Heart left ventricle (tissue), 16 donors: ENCODE measurements at regions not wholly inside any gene's neighbourhood (a gene's known extent, or its start where the extent isn't known, plus 50 kb on each side); places are given as distances from the start of the nearest gene placed in this dataset.

Experiments used
- ATAC-seq, 4 donors: fragments of 200-7000 bp; cut with Tn5 transposase; one replicate each; pipeline ENCODE4 v1.9.1; 2020 to 2022; ENCODE audit warnings: moderate library complexity in 4 of 4, mild to moderate bottlenecking in 3 of 4, moderate number of reproducible peaks in 1 of 4
- DNase-seq, 5 donors: peaks; one replicate each; pipeline ENCODE4 v3.0.0-alpha.2; 2020
- H3K27ac ChIP-seq, 12 donors: fragments of 200-600 bp; sonication (generic) in 4 of 12; one replicate each; pipeline versions ENCODE4 v1.5.0 to v1.8.0; 2016 to 2022; ENCODE audit warnings: mild to moderate bottlenecking in 2 of 12
- H3K27me3 ChIP-seq, 9 donors: fragments of 200-600 bp; sonication (generic) in 2 of 9; one replicate each; pipeline versions ENCODE4 v1.5.1 to v1.8.0; 2016 to 2022; ENCODE audit warnings: mild to moderate bottlenecking in 3 of 9
- H3K36me3 ChIP-seq, 9 donors: fragments of 200-600 bp; sonication (generic) in 2 of 9; one replicate each; pipeline versions ENCODE4 v1.5.0 to v1.8.0; 2018 to 2022; ENCODE audit warnings: mild to moderate bottlenecking in 2 of 9
- H3K4me1 ChIP-seq, 12 donors: fragments of 200-600 bp; sonication (generic) in 4 of 12; one replicate each; pipeline versions ENCODE4 v1.5.0 to v1.8.0; 2016 to 2022; ENCODE audit warnings: mild to moderate bottlenecking in 3 of 12
- H3K4me3 ChIP-seq, 12 donors: fragments of 200-600 bp; sonication (generic) in 4 of 12; one replicate each; pipeline versions ENCODE4 v1.5.0 to v1.8.0; 2017 to 2022; ENCODE audit warnings: mild to moderate bottlenecking in 9 of 12, moderate library complexity in 4 of 12
- H3K9me3 ChIP-seq, 12 donors: fragments of 200-600 bp; sonication (generic) in 4 of 12; one replicate each; pipeline versions ENCODE4 v1.5.0 to v1.8.0; 2016 to 2022; ENCODE audit warnings: mild to moderate bottlenecking in 1 of 12
- POLR2A ChIP-seq, 2 donors: fragments of 450-650 bp; IDR thresholded peaks; one replicate each; pipeline ENCODE4 v1.6.1; 2017; ENCODE audit warnings: antibody characterized with exemption in 2 of 2, mild to moderate bottlenecking in 2 of 2, moderate library complexity in 2 of 2
- WGBS, 4 donors: extraction: QIAGEN DNeasy Blood & Tissue Kit in 2 of 4; methylation state at CpG; one replicate each; pipeline versions ENCODE4 v1.1.5 to v1.1.7; 2013 to 2018; 5-methylcytosine and 5-hydroxymethylcytosine counted together
- intact Hi-C, 10 donors: fragments of 100-400 bp; cut with DNase I; formaldehyde crosslinking; loops; one replicate each; pipeline versions ENCODE4 v1.11.1 to v1.14.2; 2022
- TF ChIP-seq, protein P1 (sequence below), 12 donors: fragments of 200-600 bp; sonication (generic) in 4 of 12; IDR thresholded peaks; one replicate each; pipeline versions ENCODE4 v1.5.0 to v1.8.0; 2018 to 2022; ENCODE audit warnings: antibody characterized with exemption in 12 of 12, mild to moderate bottlenecking in 5 of 12
- donor health status: ischemic (EF 13 %, LVEDD 7.1; RV severe dilation, severe dysfunction).
- donor health status: healthy with polysubstance abuse.
- donor health status: DM: no; HTN: yes; CAD: no.
- donor health status: DM: no; HTN: no; CAD: no.
- donor health status: ischemic (EF 25% LVEDD 6.9; RV normal size, moderate dysfunction).
- donor health status: ischemic (EF 25% LVEDD 5.7; RV mildly dilated, moderate dysfunction).
- donor health status: healthy.
- donor health status: DM: yes; HTN: yes; CAD: no.
- donor health status: ischemic (EF 35%, LVEDD 5.7; RV mildly dilated, moderate dysfunction).
- donor health status: nonischemic (EF 11% LVEDD 7.7; RV severe dilation, severe dysfunction).
- donor health status: DM: yes; HTN: yes; CAD: no.
- donor health status: PGD.
- donor health status: ischemic (EF 29% LVEDD 5.4; RV normal size, mild dysfunction).
- donor health status: nonischemic (EF 23%, LVEDD 6.1; RV moderate dilation, normal function).

DNA sequence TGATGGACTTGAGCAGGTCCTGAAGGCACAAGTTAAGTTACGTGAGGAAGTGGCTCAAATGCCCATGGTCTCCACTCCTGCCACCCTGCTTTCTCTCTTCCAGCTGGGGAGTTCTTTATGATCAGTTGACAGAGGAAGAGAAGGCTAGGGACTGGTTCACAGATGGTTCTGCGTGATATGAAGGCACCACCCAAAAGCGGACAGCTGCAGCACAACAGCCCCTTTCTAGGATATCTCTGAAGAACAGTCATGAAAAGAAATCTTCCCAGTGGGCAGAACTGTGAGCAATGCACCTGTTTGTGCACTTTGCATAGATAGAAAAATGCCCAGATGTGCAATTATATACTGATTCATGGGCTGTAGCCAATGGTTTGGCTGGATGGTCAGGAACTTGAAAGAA, 162.4 kb upstream of the FSCB start:
- no peaks in the 10 kb centered on the region for H3K4me1 ChIP-seq
- H3K27ac ChIP-seq = no peak overlapping the region
- H3K9me3 ChIP-seq = peaks cover 0 to 16% (median 0%) of the 10 kb centered on the region in 12 donors
- H3K27me3 ChIP-seq = no peaks in the 10 kb centered on the region
- 95 to 100% (median 97%) methylated on average over 3 of the region's 3 CpGs for WGBS, 4 donors
- H3K36me3 ChIP-seq = no peaks in the 10 kb centered on the region
- intact Hi-C loops = loop anchor here in 1 of 10 donors (5.0 kb wide), 1 partner anchor 163 kb away; no protein-coding TSS in a partner anchor
- no peak overlapping the region for H3K4me3 ChIP-seq
- DNase-seq = no peak
- no peak for ATAC-seq
- TF ChIP-seq POLR2A (IDR thresholded peaks at IDR 0.05) = no peak
- TF ChIP-seq, protein P1, sequence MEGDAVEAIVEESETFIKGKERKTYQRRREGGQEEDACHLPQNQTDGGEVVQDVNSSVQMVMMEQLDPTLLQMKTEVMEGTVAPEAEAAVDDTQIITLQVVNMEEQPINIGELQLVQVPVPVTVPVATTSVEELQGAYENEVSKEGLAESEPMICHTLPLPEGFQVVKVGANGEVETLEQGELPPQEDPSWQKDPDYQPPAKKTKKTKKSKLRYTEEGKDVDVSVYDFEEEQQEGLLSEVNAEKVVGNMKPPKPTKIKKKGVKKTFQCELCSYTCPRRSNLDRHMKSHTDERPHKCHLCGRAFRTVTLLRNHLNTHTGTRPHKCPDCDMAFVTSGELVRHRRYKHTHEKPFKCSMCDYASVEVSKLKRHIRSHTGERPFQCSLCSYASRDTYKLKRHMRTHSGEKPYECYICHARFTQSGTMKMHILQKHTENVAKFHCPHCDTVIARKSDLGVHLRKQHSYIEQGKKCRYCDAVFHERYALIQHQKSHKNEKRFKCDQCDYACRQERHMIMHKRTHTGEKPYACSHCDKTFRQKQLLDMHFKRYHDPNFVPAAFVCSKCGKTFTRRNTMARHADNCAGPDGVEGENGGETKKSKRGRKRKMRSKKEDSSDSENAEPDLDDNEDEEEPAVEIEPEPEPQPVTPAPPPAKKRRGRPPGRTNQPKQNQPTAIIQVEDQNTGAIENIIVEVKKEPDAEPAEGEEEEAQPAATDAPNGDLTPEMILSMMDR (IDR thresholded peaks at IDR 0.05) = no peak

DNA sequence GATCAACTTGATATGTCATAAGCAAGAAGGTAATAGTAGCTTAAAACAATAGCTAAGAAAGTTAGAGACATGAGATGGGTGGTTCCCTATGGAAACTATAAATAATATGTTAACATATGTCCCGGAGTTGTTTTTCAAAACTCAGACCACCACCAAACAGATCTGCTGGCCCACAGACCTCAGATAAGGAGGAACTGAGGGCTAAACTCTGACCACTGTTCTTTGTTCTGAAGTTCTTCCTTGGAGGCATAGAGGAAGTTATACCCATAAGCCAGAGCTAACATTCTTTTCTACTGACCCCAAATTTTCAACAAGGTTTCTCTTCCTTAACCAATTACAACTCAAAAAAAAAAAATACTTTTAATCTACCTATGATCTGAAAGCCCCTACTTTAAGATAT, 156.1 kb upstream of the FSCB start:
- no peak overlapping the region for H3K27ac ChIP-seq
- intact Hi-C loops = no loop called here
- H3K27me3 ChIP-seq = no peaks in the 10 kb centered on the region
- ATAC-seq = no peak
- no peaks in the 10 kb centered on the region for H3K36me3 ChIP-seq
- WGBS, 4 donors = 65 to 75% (median 67%) methylated on average over 1 of the region's 1 CpG
- DNase-seq = no peak
- H3K4me3 ChIP-seq = no peak overlapping the region
- H3K4me1 ChIP-seq = no peaks in the 10 kb centered on the region
- H3K9me3 ChIP-seq = no peaks in the 10 kb centered on the region
- TF ChIP-seq, protein P1 (IDR thresholded peaks at IDR 0.05) = no peak
- TF ChIP-seq POLR2A (IDR thresholded peaks at IDR 0.05) = no peak

DNA sequence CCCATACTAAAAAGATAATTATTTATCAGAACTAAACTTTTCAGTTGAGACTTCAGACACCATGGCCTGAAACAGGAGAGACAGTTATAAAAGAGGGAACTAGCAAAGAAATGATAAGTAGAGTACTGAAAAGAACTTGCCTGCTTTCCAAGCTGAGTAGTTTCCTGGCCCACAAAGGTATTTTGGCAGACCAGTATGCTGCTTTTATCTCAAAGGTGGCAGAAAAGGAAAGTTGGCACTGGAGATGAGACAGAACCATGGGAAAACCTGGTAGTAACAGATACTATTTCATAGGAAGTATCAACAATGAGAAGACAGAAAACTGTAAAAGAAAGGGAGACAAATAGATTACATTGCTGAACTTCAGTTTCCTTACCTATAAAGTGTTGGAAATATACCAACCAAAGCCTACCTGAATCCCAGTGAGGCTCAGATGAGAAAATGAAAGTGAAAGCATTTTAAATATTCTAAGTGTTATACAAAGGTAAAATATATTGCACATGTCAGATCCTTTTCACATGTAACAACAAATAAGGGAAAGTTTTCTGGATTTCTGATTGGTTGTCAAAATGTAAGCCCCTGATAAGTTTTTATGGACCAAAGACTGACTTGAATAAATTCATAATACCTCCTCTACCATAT, 155.3 kb upstream of the FSCB start:
- Histone ChIP-seq H3K9me3 (no peaks in the 10 kb centered on the region), H3K4me1 (no peaks in the 10 kb centered on the region), H3K27ac (no peak overlapping the region), H3K27me3 (no peaks in the 10 kb centered on the region), H3K36me3 (no peaks in the 10 kb centered on the region), H3K4me3 (no peak overlapping the region)
- DNase-seq (no peak), ATAC-seq (no peak)
- intact Hi-C loops = no loop called here
- no peak for TF ChIP-seq POLR2A (IDR thresholded peaks at IDR 0.05)
- TF ChIP-seq, protein P1 (IDR thresholded peaks at IDR 0.05) = no peak

DNA sequence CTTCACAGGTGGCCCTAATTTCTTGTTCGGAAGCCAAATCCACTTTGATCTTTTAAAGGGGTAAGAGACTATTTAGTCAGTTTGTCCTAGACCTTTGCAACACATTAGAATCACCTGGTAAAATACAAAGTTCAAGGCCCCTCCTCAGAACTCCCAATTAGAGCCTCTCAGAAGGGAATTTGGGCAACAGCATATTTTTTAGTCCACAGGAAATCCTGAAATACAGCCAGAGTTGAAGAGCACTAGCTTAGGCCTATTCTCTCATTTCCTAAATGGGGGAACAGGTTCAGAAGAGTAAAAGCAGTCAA, 151.3 kb upstream of the FSCB start:
- H3K27me3 ChIP-seq = no peaks in the 10 kb centered on the region
- no peak overlapping the region for H3K4me3 ChIP-seq
- intact Hi-C loops = no loop called here
- DNase-seq = no peak
- H3K27ac ChIP-seq = no peak overlapping the region
- no peak for ATAC-seq
- TF ChIP-seq, protein P1 (IDR thresholded peaks at IDR 0.05) = no peak
- no peak for TF ChIP-seq POLR2A (IDR thresholded peaks at IDR 0.05)
- 68 to 80% (median 70%) methylated on average over 1 of the region's 1 CpG for WGBS, 4 donors
- no peaks in the 10 kb centered on the region for H3K9me3 ChIP-seq
- no peaks in the 10 kb centered on the region for H3K4me1 ChIP-seq
- no peaks in the 10 kb centered on the region for H3K36me3 ChIP-seq
